Smooth muscle cell (in vitro differentiated cells): ENCODE measurements at regions not wholly inside any gene's neighbourhood (a gene's known extent, or its start where the extent isn't known, plus 50 kb on each side); places are given as distances from the start of the nearest gene placed in this dataset.

Experiments used
- DNase-seq: peaks from one replicate; lab custom pipeline; 2025; ENCODE audit not compliant: unreplicated experiment; lab: John Stamatoyannopoulos, UW
- H2AFZ ChIP-seq: fragments of 200-600 bp; sonication (generic); 2 replicates; pipeline ENCODE4 v1.6.0; 2016; ENCODE audit warnings: antibody characterized with exemption, low read depth, mild to moderate bottlenecking
- H3F3A ChIP-seq: fragments of 200-600 bp; sonication (generic); 2 replicates; pipeline ENCODE4 v1.6.0; 2017; ENCODE audit warnings: antibody characterized with exemption, low read depth
- H3K27ac ChIP-seq: fragments of 200-600 bp; sonication (generic); 2 replicates; pipeline ENCODE4 v1.5.1; 2016; ENCODE audit warnings: low read depth, mild to moderate bottlenecking
- H3K27me3 ChIP-seq: fragments of 200-600 bp; sonication (generic); 2 replicates; pipeline ENCODE4 v1.6.1; 2016; ENCODE audit warnings: low read depth, mild to moderate bottlenecking
- H3K36me3 ChIP-seq: fragments of 200-600 bp; sonication (generic); 2 replicates; pipeline ENCODE4 v1.5.1; 2016; ENCODE audit warnings: low read depth
- H3K4me1 ChIP-seq: fragments of 200-600 bp; sonication (generic); 2 replicates; pipeline ENCODE4 v1.5.1; 2016; ENCODE audit warnings: low read depth
- H3K4me2 ChIP-seq: fragments of 200-600 bp; sonication (generic); 2 replicates; pipeline ENCODE4 v1.6.0; 2016; ENCODE audit warnings: mild to moderate bottlenecking
- H3K4me3 ChIP-seq: fragments of 200-600 bp; sonication (generic); 2 replicates; pipeline ENCODE4 v1.5.1; 2016; ENCODE audit warnings: mild to moderate bottlenecking
- H3K79me2 ChIP-seq: fragments of 200-600 bp; sonication (generic); 2 replicates; pipeline ENCODE4 v1.6.0; 2016; ENCODE audit warnings: low read depth, mild to moderate bottlenecking
- H3K9ac ChIP-seq: fragments of 200-600 bp; sonication (generic); 2 replicates; pipeline ENCODE4 v1.6.0; 2016; ENCODE audit warnings: low read depth
- H3K9me3 ChIP-seq: fragments of 200-600 bp; sonication (generic); replicated peaks from 2 replicates; pipeline ENCODE4 v1.5.1; 2016; ENCODE audit warnings: low read depth
- H4K20me1 ChIP-seq: fragments of 200-600 bp; sonication (generic); 2 replicates; pipeline ENCODE4 v1.6.0; 2016; ENCODE audit warnings: low read depth
- CTCF ChIP-seq: fragments of 200-600 bp; sonication (generic); IDR thresholded peaks from 2 replicates; pipeline ENCODE4 v1.5.1; 2017; ENCODE audit warnings: borderline replicate concordance, mild to moderate bottlenecking, antibody characterized with exemption; ENCODE audit not compliant: insufficient read depth, poor library complexity, severe bottlenecking
- WGBS: methylation state at CpG from one replicate; pipeline ENCODE4 v1.1.7; 2016; ENCODE audit warnings: low lambda C conversion rate; 5-methylcytosine and 5-hydroxymethylcytosine counted together

GRCh38 chr3:193828477-193828876 is 235.5 kb downstream of the OPA1 start:
- no peaks in the 10 kb centered on the region for H3K36me3 ChIP-seq
- H2AFZ ChIP-seq: no peak overlapping the region
- peaks cover 17% of the 10 kb centered on the region for H3F3A ChIP-seq
- H3K4me3 ChIP-seq: no peak overlapping the region
- peak overlapping the region; percentile 92 for H3K27ac ChIP-seq
- no peak for TF ChIP-seq CTCF
- DNase-seq: no peak
- H3K9me3 ChIP-seq: no peaks in the 10 kb centered on the region
- no peaks in the 10 kb centered on the region for H3K27me3 ChIP-seq
- no peaks in the 10 kb centered on the region for H4K20me1 ChIP-seq
- 78% methylated on average over 6 of the region's 6 CpGs for WGBS
- no peak overlapping the region for H3K4me2 ChIP-seq
- no peaks in the 10 kb centered on the region for H3K79me2 ChIP-seq
- peaks cover 25% of the 10 kb centered on the region for H3K4me1 ChIP-seq
- peak overlapping the region; percentile 31 for H3K9ac ChIP-seq

- no peaks in the 10 kb centered on the region for H3K27me3 ChIP-seq
- no peaks in the 10 kb centered on the region for H4K20me1 ChIP-seq
- no peaks in the 10 kb centered on the region for H3K36me3 ChIP-seq
- peaks cover 14% of the 10 kb centered on the region for H3F3A ChIP-seq
- peak overlapping the region; percentile 45 for H3K4me2 ChIP-seq
- no peak overlapping the region for H2AFZ ChIP-seq
- no peak for TF ChIP-seq CTCF
- no peak for DNase-seq
- H3K79me2 ChIP-seq: no peaks in the 10 kb centered on the region
- peak overlapping the region; percentile 92 for H3K27ac ChIP-seq
- no peaks in the 10 kb centered on the region for H3K9me3 ChIP-seq
- H3K4me1 ChIP-seq: peaks cover 25% of the 10 kb centered on the region
- peak overlapping the region; percentile 78 for H3K9ac ChIP-seq
- 17% methylated on average over 5 of the region's 5 CpGs for WGBS
- H3K4me3 ChIP-seq: no peak overlapping the region
Observed at GRCh38 chr3:193829781-193830180, 236.8 kb downstream of the OPA1 start.

- H3K27ac ChIP-seq: peak overlapping the region; percentile 92
- no peak for TF ChIP-seq CTCF
- no peaks in the 10 kb centered on the region for H3K79me2 ChIP-seq
- no peaks in the 10 kb centered on the region for H3K9me3 ChIP-seq
- H3F3A ChIP-seq: peaks cover 14% of the 10 kb centered on the region
- H3K36me3 ChIP-seq: no peaks in the 10 kb centered on the region
- WGBS: 64% methylated on average over 8 of the region's 8 CpGs
- peaks cover 22% of the 10 kb centered on the region for H3K4me1 ChIP-seq
- DNase-seq: no peak
- H3K4me3 ChIP-seq: no peak overlapping the region
- no peak overlapping the region for H3K4me2 ChIP-seq
- H3K9ac ChIP-seq: peak overlapping the region; percentile 78
- H4K20me1 ChIP-seq: no peaks in the 10 kb centered on the region
- H3K27me3 ChIP-seq: no peaks in the 10 kb centered on the region
- H2AFZ ChIP-seq: no peak overlapping the region
Observed at GRCh38 chr3:193830791-193831191, 237.8 kb downstream of the OPA1 start.

GRCh38 chr3:193831495-193832455 is 238.8 kb downstream of the OPA1 start:
- Histone ChIP-seq H3K4me2 (no peak overlapping the region), H3K79me2 (no peaks in the 10 kb centered on the region), H3K4me1 (peaks cover 12% of the 10 kb centered on the region), H3K4me3 (no peak overlapping the region), H3K9ac (no peak overlapping the region), H2AFZ (no peak overlapping the region), H3K27me3 (no peaks in the 10 kb centered on the region), H3K27ac (peak overlapping the region; percentile 92), H3K36me3 (no peaks in the 10 kb centered on the region), H3K9me3 (no peaks in the 10 kb centered on the region), H4K20me1 (no peaks in the 10 kb centered on the region), H3F3A (peaks cover 14% of the 10 kb centered on the region)
- no peak for TF ChIP-seq CTCF
- WGBS: 90% methylated on average over 24 of the region's 24 CpGs
- DNase-seq: no peak
